Gastroesophageal sphincter (tissue), 4 donors: ENCODE measurements at regions not wholly inside any gene's neighbourhood (a gene's known extent, or its start where the extent isn't known, plus 50 kb on each side); places are given as distances from the start of the nearest gene placed in this dataset.
A peak's percentile ranks its signal among the peaks of the same experiment; 100 is the strongest.
"Not testable (repeated sequence)": the region's sequence is repeated elsewhere in the genome, so short reads cannot be mapped to it uniquely, and the experiment has no call there.

Source experiments
- ATAC-seq: fragments of 150-250 bp; one replicate; pipeline ENCODE4 v1.9.1; 2016; ENCODE audit warnings: mild to moderate bottlenecking, moderate library complexity
- H3K27ac ChIP-seq, 4 donors: fragments of 200-600 bp; sonication (generic) in 3 of 4; 1 replicate in 3 of 4; 2 replicates in 1 of 4; pipeline ENCODE4 v1.5.1; 2016 to 2019
- H3K27me3 ChIP-seq: fragments of 200-600 bp; sonication (generic); one replicate; pipeline ENCODE4 v1.5.1; 2019
- H3K36me3 ChIP-seq, 2 donors: fragments of 200-600 bp; sonication (generic); one replicate each; pipeline ENCODE4 v1.5.1; 2019; ENCODE audit warnings: control low read depth in 1 of 2
- H3K4me1 ChIP-seq, 3 donors: fragments of 200-600 bp; sonication (generic); 1 replicate in 2 of 3; 2 replicates in 1 of 3; pipeline ENCODE4 v1.5.1; 2016 to 2019; ENCODE audit warnings: control low read depth in 2 of 3
- H3K4me3 ChIP-seq, 2 donors: fragments of 200-600 bp; sonication (generic); one replicate each; pipeline ENCODE4 v1.5.1; 2019; ENCODE audit warnings: mild to moderate bottlenecking in 1 of 2, moderate library complexity in 1 of 2
- H3K9me3 ChIP-seq, 3 donors: fragments of 200-600 bp; sonication (generic); one replicate each; pipeline ENCODE4 v1.5.1; 2017 to 2019; ENCODE audit warnings: control low read depth in 2 of 3
- EP300 ChIP-seq: sonication (generic); formaldehyde crosslinking; IDR thresholded peaks from one replicate; pipeline ENCODE4 v1.6.1; 2017; ENCODE audit warnings: antibody characterized with exemption, mild to moderate bottlenecking
- POLR2A ChIP-seq, 2 donors: fragments of 450-650 bp; IDR thresholded peaks; one replicate each; pipeline ENCODE4 v1.6.1; 2017; ENCODE audit warnings: antibody characterized with exemption in 2 of 2, mild to moderate bottlenecking in 2 of 2, moderate library complexity in 1 of 2
- POLR2AphosphoS5 ChIP-seq: sonication (generic); formaldehyde crosslinking; IDR thresholded peaks from one replicate; pipeline ENCODE4 v1.6.1; 2017; ENCODE audit warnings: antibody characterized with exemption
- WGBS, 2 donors: methylation state at CpG; one replicate each; pipeline ENCODE4 v1.1.5; 2018; ENCODE audit warnings: low coverage in 1 of 2; 5-methylcytosine and 5-hydroxymethylcytosine counted together
- TF ChIP-seq, protein P1 (sequence below), 4 experiments: fragments of 200-600 bp in 2 of 4; fragments of 450-650 bp in 2 of 4; sonication (generic) in 1 of 4; IDR thresholded peaks; one replicate each; pipeline ENCODE4 v1.5.1; 2017 to 2019; ENCODE audit warnings: antibody characterized with exemption in 4 of 4, mild to moderate bottlenecking in 2 of 4, moderate library complexity in 2 of 4

DNA sequence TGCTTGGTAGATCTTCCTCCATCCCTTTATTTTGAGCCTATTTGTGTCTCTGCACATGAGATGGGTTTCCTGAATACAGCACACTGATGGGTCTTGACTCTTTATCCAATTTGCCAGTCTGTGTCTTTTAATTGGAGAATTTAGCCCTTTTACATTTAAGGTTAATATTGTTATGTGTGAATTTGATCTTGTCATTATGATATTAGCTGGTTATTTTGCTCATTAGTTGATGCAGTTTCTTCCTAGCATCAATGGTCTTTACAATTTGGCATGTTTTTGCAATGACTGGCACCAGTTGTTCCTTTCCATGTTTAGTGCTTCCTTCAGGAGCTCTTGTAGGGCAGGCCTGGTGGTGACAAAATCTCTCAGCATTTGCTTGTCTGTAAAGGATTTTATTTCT lies 72.4 kb downstream of the HNRNPD start:
- H3K27me3 ChIP-seq, H3K4me1 ChIP-seq, H3K9me3 ChIP-seq, H3K27ac ChIP-seq, ATAC-seq, H3K36me3 ChIP-seq, H3K4me3 ChIP-seq: not testable (repeated sequence)

DNA sequence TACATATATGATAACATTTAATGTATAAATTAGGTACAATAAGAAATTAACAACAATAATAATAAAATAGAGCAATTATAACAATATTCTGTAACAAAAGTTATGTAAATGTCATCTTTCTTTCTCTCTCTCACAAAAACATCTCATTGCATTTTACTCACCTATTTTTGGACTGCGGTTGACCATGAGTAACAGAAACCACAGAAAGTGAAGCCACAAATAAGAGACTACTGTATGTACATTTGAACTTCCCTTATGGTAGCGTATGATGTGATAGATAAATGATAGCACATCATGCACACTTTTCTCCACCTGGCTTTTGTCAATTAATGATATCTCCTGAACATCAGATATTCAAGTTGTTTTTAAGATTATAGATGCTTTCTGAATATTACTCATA lies 80.5 kb downstream of the HNRNPD start:
- H3K27me3 ChIP-seq, result no peaks in the 10 kb centered on the region
- H3K27ac ChIP-seq, result no peak overlapping the region
- WGBS, 2 donors, result 92% methylated on average over 2 of the region's 2 CpGs
- no peak for TF ChIP-seq EP300
- TF ChIP-seq POLR2A (IDR thresholded peaks at IDR 0.05), result no peak
- no peak for TF ChIP-seq POLR2AphosphoS5
- TF ChIP-seq, protein P1, sequence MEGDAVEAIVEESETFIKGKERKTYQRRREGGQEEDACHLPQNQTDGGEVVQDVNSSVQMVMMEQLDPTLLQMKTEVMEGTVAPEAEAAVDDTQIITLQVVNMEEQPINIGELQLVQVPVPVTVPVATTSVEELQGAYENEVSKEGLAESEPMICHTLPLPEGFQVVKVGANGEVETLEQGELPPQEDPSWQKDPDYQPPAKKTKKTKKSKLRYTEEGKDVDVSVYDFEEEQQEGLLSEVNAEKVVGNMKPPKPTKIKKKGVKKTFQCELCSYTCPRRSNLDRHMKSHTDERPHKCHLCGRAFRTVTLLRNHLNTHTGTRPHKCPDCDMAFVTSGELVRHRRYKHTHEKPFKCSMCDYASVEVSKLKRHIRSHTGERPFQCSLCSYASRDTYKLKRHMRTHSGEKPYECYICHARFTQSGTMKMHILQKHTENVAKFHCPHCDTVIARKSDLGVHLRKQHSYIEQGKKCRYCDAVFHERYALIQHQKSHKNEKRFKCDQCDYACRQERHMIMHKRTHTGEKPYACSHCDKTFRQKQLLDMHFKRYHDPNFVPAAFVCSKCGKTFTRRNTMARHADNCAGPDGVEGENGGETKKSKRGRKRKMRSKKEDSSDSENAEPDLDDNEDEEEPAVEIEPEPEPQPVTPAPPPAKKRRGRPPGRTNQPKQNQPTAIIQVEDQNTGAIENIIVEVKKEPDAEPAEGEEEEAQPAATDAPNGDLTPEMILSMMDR (IDR thresholded peaks at IDR 0.05), result no peak
- no peaks in the 10 kb centered on the region for H3K9me3 ChIP-seq
- ATAC-seq, result no peak
- H3K4me3 ChIP-seq, result no peak overlapping the region
- H3K36me3 ChIP-seq, result no peaks in the 10 kb centered on the region
- H3K4me1 ChIP-seq, result no peaks in the 10 kb centered on the region

DNA sequence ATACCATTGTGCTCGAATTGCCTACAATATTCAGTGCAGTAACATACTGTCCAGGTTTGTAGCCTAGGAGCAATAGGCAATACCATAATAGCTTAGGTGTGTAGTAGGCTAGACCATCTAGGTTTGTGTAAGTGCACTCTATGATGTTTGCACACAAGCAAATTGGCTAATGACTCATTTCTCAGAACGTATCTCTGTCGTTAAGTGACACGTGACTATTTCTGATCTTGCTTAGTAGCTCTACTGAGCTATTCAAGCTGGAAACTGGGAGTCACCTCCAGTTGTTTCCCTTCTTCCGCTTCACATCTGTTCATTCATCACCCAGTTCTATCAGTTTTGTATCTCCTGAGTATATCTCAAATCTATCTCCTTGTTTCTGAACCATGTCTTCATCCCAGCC lies 86.1 kb downstream of the HNRNPD start:
- TF ChIP-seq, protein P1 (IDR thresholded peaks at IDR 0.05), result no peak
- TF ChIP-seq POLR2AphosphoS5 (no peak), POLR2A (IDR thresholded peaks at IDR 0.05) (no peak)
- Histone ChIP-seq H3K27ac (no peak overlapping the region), H3K36me3 (no peaks in the 10 kb centered on the region), H3K9me3 (no peaks in the 10 kb centered on the region), H3K4me1 (peaks cover 0 to 11% (median 0%) of the 10 kb centered on the region in 3 donors), H3K27me3 (no peaks in the 10 kb centered on the region), H3K4me3 (no peak overlapping the region)
- no peak for ATAC-seq
- WGBS, 2 donors, result 73 to 81% methylated on average over 5 of the region's 5 CpGs

DNA sequence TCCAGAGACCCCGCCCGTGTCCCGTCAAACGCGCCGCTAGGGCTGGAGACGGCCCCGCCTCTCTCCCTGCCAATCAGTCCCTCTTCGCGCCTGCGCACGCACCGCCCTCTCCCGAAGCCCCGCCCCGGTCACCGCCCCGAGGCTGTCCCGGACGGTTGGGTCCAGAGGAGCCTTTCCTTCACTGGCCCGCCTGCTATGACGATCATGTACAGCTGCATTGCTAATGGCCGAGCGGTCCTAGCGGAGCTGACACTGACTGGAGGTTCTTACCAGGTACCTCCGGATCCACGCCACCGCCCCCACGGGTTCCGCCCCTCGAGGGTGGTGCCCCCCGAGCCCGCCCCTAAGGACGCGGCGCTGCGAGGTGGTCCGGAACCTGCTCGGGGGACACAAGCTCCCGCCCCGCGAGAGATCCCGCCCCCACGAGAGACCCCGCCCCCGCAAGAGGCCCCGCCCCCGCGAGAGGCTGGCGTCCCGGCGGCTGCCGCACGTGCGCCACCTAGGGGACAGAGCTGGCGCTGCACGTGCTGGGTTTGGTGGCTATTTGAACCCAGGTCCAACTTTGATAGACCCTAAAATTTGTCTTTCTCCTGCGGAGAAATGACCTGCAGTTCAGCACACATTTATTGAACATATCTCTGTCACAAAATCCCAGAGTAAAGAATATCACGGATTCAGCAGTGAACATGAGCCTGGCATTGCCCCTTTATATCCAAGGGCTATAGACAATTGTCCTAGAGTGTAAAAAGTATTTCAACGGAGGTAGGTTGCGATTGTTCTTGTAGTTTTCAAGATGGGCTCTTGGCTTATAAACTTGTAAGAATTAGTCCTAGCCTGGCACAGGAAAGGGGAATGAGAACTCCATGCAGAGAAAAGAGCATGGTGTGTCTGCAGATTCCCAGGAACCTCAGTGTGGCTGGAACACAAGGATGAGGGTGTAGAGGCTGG lies 88.7 kb downstream of the HNRNPD start:
- H3K9me3 ChIP-seq, result no peaks in the 10 kb centered on the region
- peaks cover 0 to 11% (median 0%) of the 10 kb centered on the region in 3 donors for H3K4me1 ChIP-seq
- 28 to 40% methylated on average over 3 to 4 of the region's 61 CpGs for WGBS, 2 donors
- no peaks in the 10 kb centered on the region for H3K27me3 ChIP-seq
- peak overlapping the region in 3 of 4 donors; percentile 78 to 80 (median 78) for H3K27ac ChIP-seq
- TF ChIP-seq, protein P1 (IDR thresholded peaks at IDR 0.05), result peak; percentile 72 to 97 (median 90)
- TF ChIP-seq EP300 (no peak), POLR2AphosphoS5 (peak; percentile 37)
- ATAC-seq, result peak; percentile 100
- H3K36me3 ChIP-seq, result no peaks in the 10 kb centered on the region
- peak overlapping the region; percentile 25 to 55 for H3K4me3 ChIP-seq

DNA sequence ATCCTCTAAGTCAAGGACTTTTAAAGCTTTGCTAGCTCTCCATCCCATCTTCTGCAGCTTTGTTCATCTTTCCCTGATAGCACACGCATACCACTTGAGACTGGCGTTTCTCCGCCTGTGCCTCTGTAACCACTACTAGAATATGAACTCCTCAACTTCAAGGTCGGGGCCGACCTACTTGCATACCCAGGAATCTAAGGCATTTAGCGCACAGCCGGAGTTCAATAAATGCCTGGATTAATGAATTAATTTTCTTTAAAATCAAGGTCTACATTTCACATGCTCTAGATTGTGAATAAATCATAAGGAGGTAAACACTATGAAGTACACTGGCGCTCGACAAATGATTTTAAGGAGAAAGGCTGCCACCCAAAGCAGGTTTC lies 89.3 kb downstream of the HNRNPD start:
- no peaks in the 10 kb centered on the region for H3K27me3 ChIP-seq
- H3K4me1 ChIP-seq, result peaks cover 0 to 11% (median 0%) of the 10 kb centered on the region in 3 donors
- peak overlapping the region; percentile 25 to 55 for H3K4me3 ChIP-seq
- no peak for TF ChIP-seq EP300
- TF ChIP-seq, protein P1 (IDR thresholded peaks at IDR 0.05), result peak in 1 of 4 experiments; percentile 7
- TF ChIP-seq POLR2AphosphoS5, result no peak
- no peaks in the 10 kb centered on the region for H3K9me3 ChIP-seq
- no peaks in the 10 kb centered on the region for H3K36me3 ChIP-seq
- peak overlapping the region in 3 of 4 donors; percentile 78 to 80 (median 78) for H3K27ac ChIP-seq
- 0 to 7% methylated on average over 6 to 7 of the region's 9 CpGs for WGBS, 2 donors
- ATAC-seq, result no peak
